Astrocyte of the cerebellum (primary cell): ENCODE measurements at regions not wholly inside any gene's neighbourhood (a gene's known extent, or its start where the extent isn't known, plus 50 kb on each side); places are given as distances from the start of the nearest gene placed in this dataset.

Source experiments
- DNase-seq: peaks from one replicate; pipeline ENCODE4 v3.0.0-alpha.2; 2011; ENCODE audit warnings: low read depth
- H3K4me3 ChIP-seq: 2 replicates; pipeline ENCODE4 v1.5.1; 2011; ENCODE audit warnings: mild to moderate bottlenecking, low read depth, low read length, moderate library complexity
- in situ Hi-C: cut with HindIII; loops from 2 replicates; pipeline ENCODE4 v1.10.0; 2017; ENCODE audit warnings: low sequenced_read_pairs
- TF ChIP-seq, protein P1 (sequence below): IDR thresholded peaks from 2 replicates; pipeline ENCODE4 v1.5.1; 2012; ENCODE audit warnings: low read length, low read depth, moderate library complexity, mild to moderate bottlenecking; ENCODE audit errors: missing control alignments

- DNase-seq, result no peak
- H3K4me3 ChIP-seq, result no peak overlapping the region
- TF ChIP-seq, protein P1, sequence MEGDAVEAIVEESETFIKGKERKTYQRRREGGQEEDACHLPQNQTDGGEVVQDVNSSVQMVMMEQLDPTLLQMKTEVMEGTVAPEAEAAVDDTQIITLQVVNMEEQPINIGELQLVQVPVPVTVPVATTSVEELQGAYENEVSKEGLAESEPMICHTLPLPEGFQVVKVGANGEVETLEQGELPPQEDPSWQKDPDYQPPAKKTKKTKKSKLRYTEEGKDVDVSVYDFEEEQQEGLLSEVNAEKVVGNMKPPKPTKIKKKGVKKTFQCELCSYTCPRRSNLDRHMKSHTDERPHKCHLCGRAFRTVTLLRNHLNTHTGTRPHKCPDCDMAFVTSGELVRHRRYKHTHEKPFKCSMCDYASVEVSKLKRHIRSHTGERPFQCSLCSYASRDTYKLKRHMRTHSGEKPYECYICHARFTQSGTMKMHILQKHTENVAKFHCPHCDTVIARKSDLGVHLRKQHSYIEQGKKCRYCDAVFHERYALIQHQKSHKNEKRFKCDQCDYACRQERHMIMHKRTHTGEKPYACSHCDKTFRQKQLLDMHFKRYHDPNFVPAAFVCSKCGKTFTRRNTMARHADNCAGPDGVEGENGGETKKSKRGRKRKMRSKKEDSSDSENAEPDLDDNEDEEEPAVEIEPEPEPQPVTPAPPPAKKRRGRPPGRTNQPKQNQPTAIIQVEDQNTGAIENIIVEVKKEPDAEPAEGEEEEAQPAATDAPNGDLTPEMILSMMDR, result no peak
- in situ Hi-C loops, result no loop called here
These were observed 55.3 kb upstream of the LGALSL start for GRCh38 chr2:64398516-64399129.

GRCh38 chr2:64399521-64399920, 54.4 kb upstream of the LGALSL start:
- TF ChIP-seq, protein P1, result no peak
- DNase-seq, result no peak
- H3K4me3 ChIP-seq, result no peak overlapping the region
- in situ Hi-C loops, result no loop called here

- DNase-seq, result no peak
- in situ Hi-C loops, result no loop called here
- H3K4me3 ChIP-seq, result no peak overlapping the region
- TF ChIP-seq, protein P1, result no peak
These were observed 53.7 kb upstream of the LGALSL start for GRCh38 chr2:64400105-64400728.

GRCh38 chr2:64400733-64401528, 53.0 kb upstream of the LGALSL start:
- in situ Hi-C loops, result no loop called here
- DNase-seq, result no peak
- TF ChIP-seq, protein P1, result no peak
- H3K4me3 ChIP-seq, result no peak overlapping the region

DNA sequence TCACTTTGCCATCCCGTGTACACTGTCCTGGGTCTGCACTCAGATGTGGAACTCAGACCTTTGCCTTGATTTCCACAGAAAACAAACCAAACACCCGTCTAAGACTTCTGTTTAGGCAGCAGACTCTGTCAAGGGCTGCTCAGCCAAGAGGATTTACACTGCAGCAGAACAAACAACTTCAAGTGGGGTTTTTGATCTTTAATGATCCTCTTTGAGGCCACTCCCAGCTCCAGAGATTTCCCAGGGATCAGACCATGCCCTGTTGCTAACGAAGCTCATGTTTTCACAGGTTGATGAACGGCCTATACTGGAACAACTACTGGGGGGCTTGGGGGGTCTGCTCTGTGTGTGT, 52.5 kb upstream of the LGALSL start:
- in situ Hi-C loops, result no loop called here
- H3K4me3 ChIP-seq, result no peak overlapping the region
- no peak for DNase-seq
- TF ChIP-seq, protein P1, result no peak

DNA sequence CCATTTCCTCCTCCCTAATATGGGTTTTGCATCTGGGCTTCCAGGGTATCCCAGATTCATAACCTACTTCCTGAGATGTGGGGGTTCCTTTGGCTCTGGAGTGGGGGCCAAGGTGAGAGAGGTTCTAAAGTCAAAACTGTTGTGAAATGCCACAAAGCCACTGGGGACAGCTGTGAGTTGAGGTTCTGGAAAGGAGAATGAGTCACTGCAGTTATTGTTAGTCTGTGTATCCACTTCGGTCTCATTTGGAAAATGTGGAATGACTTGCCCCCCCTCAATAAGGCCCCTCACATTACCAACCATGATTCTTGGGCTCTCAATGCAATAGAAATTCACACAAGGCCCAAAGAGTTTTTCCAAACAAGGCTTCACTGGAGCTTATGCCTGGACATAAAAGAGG, 51.1 kb upstream of the LGALSL start:
- DNase-seq, result no peak
- H3K4me3 ChIP-seq, result no peak overlapping the region
- TF ChIP-seq, protein P1, result no peak
- in situ Hi-C loops, result no loop called here
